ENCODE measurements at regions not wholly inside any gene's neighbourhood (a gene's known extent, or its start where the extent isn't known, plus 50 kb on each side); places are given as distances from the start of the nearest gene placed in this dataset.

DNA sequence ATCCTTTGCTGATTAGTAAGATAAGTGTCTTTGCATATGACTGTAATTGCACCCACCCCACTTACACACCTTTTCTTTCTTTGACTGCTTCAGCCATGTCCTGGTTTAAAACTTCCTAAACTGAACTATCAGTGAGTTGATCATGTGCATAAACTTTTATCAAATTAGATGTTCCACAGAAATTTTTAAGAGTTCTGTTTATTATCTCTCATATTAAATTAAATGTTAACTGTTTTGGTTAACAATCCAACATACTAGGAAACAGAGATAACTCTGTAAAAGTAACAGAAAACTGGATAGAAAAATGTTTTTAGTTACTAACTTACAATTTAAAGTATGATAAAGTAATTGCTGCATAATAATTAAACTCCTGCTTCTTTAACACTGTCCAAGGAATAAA is 959.6 kb upstream of the LRRN3 start:
- Histone ChIP-seq H3K4me3 (no peak overlapping the region), H3K27ac (no peak overlapping the region)
- DNase-seq (ENCODE audit: low spot score): no peak
- TF ChIP-seq CTCF (IDR thresholded peaks at IDR 0.05): no peak

GRCh38 chr7:110139056-110139455 is 951.9 kb upstream of the LRRN3 start:
- no peak overlapping the region for H3K4me3 ChIP-seq
- H3K27ac ChIP-seq: no peak overlapping the region
- no peak for DNase-seq (ENCODE audit: low spot score)
- no peak for TF ChIP-seq CTCF (IDR thresholded peaks at IDR 0.05)

DNA sequence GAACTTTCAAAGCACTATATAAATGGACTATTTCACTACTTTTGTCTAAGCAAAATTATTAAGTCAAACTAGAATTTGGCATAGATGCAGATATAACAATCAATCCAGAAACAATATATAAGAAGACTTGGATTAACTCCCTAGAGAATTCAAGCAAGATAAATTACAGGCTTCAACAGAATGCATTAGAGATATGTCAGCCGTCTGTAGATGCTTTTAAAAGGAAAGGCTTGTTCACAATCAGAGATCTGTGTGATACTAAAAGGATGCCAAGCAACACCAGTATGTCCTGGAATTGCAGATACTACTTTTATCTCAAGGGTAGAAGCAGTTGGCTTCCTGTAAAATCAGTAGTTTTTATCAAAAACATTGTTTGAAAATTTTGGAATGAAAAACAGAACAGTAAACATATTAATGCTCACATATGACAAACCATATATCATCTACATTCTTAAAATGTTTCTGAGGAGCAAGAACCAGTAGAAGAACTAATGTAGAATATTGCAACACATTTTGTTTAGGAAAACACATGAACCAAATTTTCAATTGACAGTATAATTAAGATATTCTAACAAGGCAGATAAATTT is 947.9 kb upstream of the LRRN3 start:
- no peak for TF ChIP-seq CTCF (IDR thresholded peaks at IDR 0.05)
- Histone ChIP-seq H3K4me3 (no peak overlapping the region), H3K27ac (no peak overlapping the region)
- DNase-seq (ENCODE audit: low spot score): no peak

DNA sequence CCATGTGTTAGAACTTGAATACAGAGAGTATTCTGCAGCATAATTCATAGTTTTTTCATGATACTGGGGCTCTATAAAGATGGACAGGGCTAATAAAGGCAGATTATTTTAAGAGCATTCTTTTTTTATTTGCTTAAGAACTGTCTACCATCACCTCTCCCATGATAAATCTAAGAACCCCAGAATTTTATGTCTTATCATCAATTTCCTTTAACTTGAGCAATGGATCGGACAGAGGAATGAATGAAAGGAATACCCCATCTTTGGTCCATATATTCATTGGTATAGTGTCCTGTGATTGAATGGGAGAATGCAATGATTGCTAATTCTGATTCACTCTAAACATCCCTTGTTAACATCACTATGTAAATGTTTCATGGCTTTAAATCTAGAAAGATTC is 946.3 kb upstream of the LRRN3 start:
- TF ChIP-seq CTCF (IDR thresholded peaks at IDR 0.05): no peak
- no peak overlapping the region for H3K4me3 ChIP-seq

DNA sequence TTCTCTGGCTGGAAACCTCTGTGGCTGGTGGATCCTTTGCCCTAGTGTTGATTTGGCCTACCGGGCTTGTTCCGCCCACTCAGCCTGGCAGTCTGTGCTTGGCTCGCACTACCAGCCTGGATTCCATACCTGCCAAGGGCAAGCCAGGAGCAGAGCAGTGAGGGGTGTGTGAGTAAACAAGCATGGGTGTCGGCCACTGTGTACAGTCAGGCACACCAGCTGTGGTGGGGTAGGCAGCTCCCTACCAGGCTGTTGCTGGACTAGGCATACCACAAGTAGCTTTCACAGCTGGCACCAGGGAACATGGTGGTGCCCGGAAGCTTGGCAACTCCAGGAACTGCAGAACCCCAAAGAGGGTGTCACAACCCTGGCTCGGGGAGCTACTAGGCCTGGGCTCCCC is 942.9 kb upstream of the LRRN3 start:
- DNase-seq (ENCODE audit: low spot score): no peak
- H3K27ac ChIP-seq: no peak overlapping the region
- H3K4me3 ChIP-seq: no peak overlapping the region
- TF ChIP-seq CTCF (IDR thresholded peaks at IDR 0.05): no peak

More for the DNA sequence above, 946.3 kb upstream of the LRRN3 start:
- no peak for DNase-seq (ENCODE audit: low spot score)
- H3K27ac ChIP-seq: no peak overlapping the region

- Histone ChIP-seq H3K27ac (no peak overlapping the region), H3K4me3 (no peak overlapping the region)
- TF ChIP-seq CTCF (IDR thresholded peaks at IDR 0.05): no peak
- DNase-seq (ENCODE audit: low spot score): no peak
Observed at GRCh38 chr7:110153222-110153621, 937.7 kb upstream of the LRRN3 start.

DNA sequence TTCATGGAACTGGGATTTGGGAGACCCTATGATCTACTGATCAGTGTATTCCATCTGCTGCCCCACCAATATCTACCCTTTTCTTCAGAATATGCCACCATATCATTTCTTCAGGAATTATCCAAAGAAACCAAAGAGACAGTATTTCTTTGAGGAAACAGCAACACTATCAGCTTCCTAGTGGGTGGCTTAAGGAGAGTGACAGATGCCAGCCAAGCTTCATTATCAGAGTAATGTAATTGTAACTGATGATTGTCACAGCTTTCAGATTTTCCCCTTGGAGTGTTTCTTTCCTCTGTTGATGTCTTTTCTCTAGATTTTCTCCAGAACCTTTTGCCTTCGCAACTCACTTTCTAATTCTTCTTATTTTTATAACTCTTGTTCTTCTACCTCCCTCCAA is 934.4 kb upstream of the LRRN3 start:
- H3K27ac ChIP-seq: no peak overlapping the region
- TF ChIP-seq CTCF (IDR thresholded peaks at IDR 0.05): no peak
- H3K4me3 ChIP-seq: no peak overlapping the region
- no peak for DNase-seq (ENCODE audit: low spot score)
